HCT116 (cell line): ENCODE measurements at regions not wholly inside any gene's neighbourhood (a gene's known extent, or its start where the extent isn't known, plus 50 kb on each side); places are given as distances from the start of the nearest gene placed in this dataset.

Experiments
- ATAC-seq: fragments of 200-7000 bp; cut with Tn5 transposase; 2 replicates; pipeline ENCODE4 v1.9.1; 2020; ENCODE audit warnings: mild to moderate bottlenecking, moderate library complexity
- BruUV-seq: library from RNA; stranded (reverse); fragments of 400-500 nt; replicated peaks from 2 replicates; lab custom pipeline; 2021; lab: Mats Ljungman, UMichigan
- CTCF ChIA-PET: fragments of 300-600 bp; sonication (Branson Sonifier 250); formaldehyde crosslinking; loops from one replicate; lab custom pipeline; 2021; ENCODE audit warnings: antibody characterized with exemption; lab: Charles Lee
- POLR2A ChIA-PET: fragments of 300-600, 350-600 bp; sonication (Branson Sonifier 250); formaldehyde crosslinking; loops from one replicate; lab custom pipeline; 2021; ENCODE audit warnings: antibody characterized with exemption; lab: Charles Lee
- RAD21 ChIA-PET, 2 experiments: fragments of 300-600 bp; sonication (Branson Sonifier 250); formaldehyde crosslinking; loops; one replicate each; lab custom pipeline; 2023; ENCODE audit warnings: low total read pairs in 2 of 2; ENCODE audit not compliant: uncharacterized antibody in 2 of 2, unreplicated experiment in 2 of 2, low non-redundant PET in 1 of 2; lab: Charles Lee
- DNase-seq: peaks from one replicate; pipeline ENCODE4 v3.0.0-alpha.2; 2010; ENCODE audit warnings: low read depth, low spot score
- H2AFZ ChIP-seq: fragments of 200-600 bp; shearing (Covaris generic), sonication (generic); 2 replicates; pipeline ENCODE4 v1.6.1; 2017; ENCODE audit warnings: low read depth, mixed run types, mixed read lengths, antibody characterized with exemption, low read length; ENCODE audit not compliant: poor library complexity, severe bottlenecking
- H3K27ac ChIP-seq: 2 replicates; pipeline ENCODE4 v1.5.1; 2012; ENCODE audit warnings: low read depth, low read length
- H3K27me3 ChIP-seq: fragments of 200-600 bp; sonication (generic); 2 replicates; pipeline ENCODE4 v1.6.1; 2016; ENCODE audit warnings: mixed run types, low read length, mixed read lengths; ENCODE audit not compliant: insufficient read depth
- H3K36me3 ChIP-seq, 2 experiments: fragments of 200-500 bp in 1 of 2; fragments of 200-600 bp in 1 of 2; sonication (Bioruptor generic) in 1 of 2; sonication (generic) in 1 of 2; 2 replicates each; pipeline versions ENCODE4 v1.5.1 to v1.6.1; 2014 to 2016; ENCODE audit warnings: low read length in 2 of 2, inconsistent platforms in 1 of 2, mixed read lengths in 1 of 2, mixed run types in 1 of 2; ENCODE audit not compliant: insufficient read depth in 2 of 2, control insufficient read depth in 1 of 2
- H3K4me1 ChIP-seq, 2 experiments: fragments of 200-600 bp in 1 of 2; sonication (generic) in 1 of 2; 2 replicates each; pipeline versions ENCODE4 v1.5.1 to v1.6.1; 2012 to 2017; ENCODE audit warnings: low read length in 2 of 2, inconsistent platforms in 1 of 2, mild to moderate bottlenecking in 1 of 2, mixed read lengths in 1 of 2, mixed run types in 1 of 2, moderate library complexity in 1 of 2; ENCODE audit not compliant: insufficient read depth in 2 of 2, control insufficient read depth in 1 of 2
- H3K4me2 ChIP-seq: fragments of 200-600 bp; sonication (generic); 2 replicates; pipeline ENCODE4 v1.6.1; 2017; ENCODE audit warnings: mixed run types, low read length, mixed read lengths
- H3K4me3 ChIP-seq, 2 experiments: fragments of 200-600 bp in 1 of 2; sonication (generic) in 1 of 2; replicated peaks in 1 of 2; 2 replicates each; pipeline ENCODE4 v1.5.1; 2011 to 2016; ENCODE audit warnings: low read length in 2 of 2, control low read depth in 1 of 2, low read depth in 1 of 2, mild to moderate bottlenecking in 1 of 2, mixed read lengths in 1 of 2, mixed run types in 1 of 2
- H3K79me2 ChIP-seq: fragments of 200-600 bp; sonication (generic); 2 replicates; pipeline ENCODE4 v1.6.1; 2017; ENCODE audit warnings: mild to moderate bottlenecking, mixed run types, low read length, moderate library complexity, mixed read lengths; ENCODE audit not compliant: insufficient read depth
- H3K9ac ChIP-seq: fragments of 200-600 bp; sonication (generic); 2 replicates; pipeline ENCODE4 v1.6.1; 2016; ENCODE audit warnings: low read length, mixed read lengths
- H3K9me2 ChIP-seq: fragments of 200-600 bp; sonication (generic), shearing (Covaris generic); 2 replicates; pipeline ENCODE4 v1.6.1; 2017; ENCODE audit warnings: mixed run types, mild to moderate bottlenecking, moderate library complexity; ENCODE audit not compliant: insufficient read depth
- H3K9me3 ChIP-seq, 2 experiments: fragments of 200-500 bp in 1 of 2; fragments of 200-600 bp in 1 of 2; sonication (Bioruptor generic) in 1 of 2; sonication (generic) in 1 of 2; 2 replicates each; pipeline ENCODE4 v1.6.1; 2014 to 2017; ENCODE audit warnings: low read length in 2 of 2, mixed read lengths in 2 of 2, inconsistent platforms in 1 of 2, low read depth in 1 of 2, mild to moderate bottlenecking in 1 of 2, mixed run types in 1 of 2, moderate library complexity in 1 of 2; ENCODE audit not compliant: control insufficient read depth in 1 of 2, insufficient read depth in 1 of 2
- H4K20me1 ChIP-seq: fragments of 200-600 bp; sonication (generic), shearing (Covaris generic); 2 replicates; pipeline ENCODE4 v1.6.1; 2017; ENCODE audit warnings: mixed run types, mild to moderate bottlenecking, moderate library complexity; ENCODE audit not compliant: insufficient read depth
- ATF3 ChIP-seq: IDR thresholded peaks from 2 replicates; pipeline ENCODE4 v1.6.1; 2012
- CBX3 ChIP-seq: IDR thresholded peaks from 2 replicates; pipeline ENCODE4 v1.6.1; 2012; ENCODE audit warnings: low read depth
- CEBPB ChIP-seq: IDR thresholded peaks from 2 replicates; pipeline ENCODE4 v1.6.1; 2012; ENCODE audit warnings: low read depth
- CTCF ChIP-seq, 3 experiments: fragments of 200-600 bp in 1 of 3; sonication (generic) in 1 of 3; IDR thresholded peaks in 2 of 3; conservative IDR thresholded peaks in 1 of 3; 2 replicates each; pipeline ENCODE4 v1.5.1; 2012 to 2017; ENCODE audit warnings: low read depth in 2 of 3, low read length in 2 of 3, antibody characterized with exemption in 1 of 3, borderline replicate concordance in 1 of 3, control low read depth in 1 of 3, mild to moderate bottlenecking in 1 of 3, mixed read lengths in 1 of 3, mixed run types in 1 of 3, moderate library complexity in 1 of 3; ENCODE audit not compliant: insufficient read depth in 1 of 3
- EGR1 ChIP-seq: IDR thresholded peaks from 2 replicates; pipeline ENCODE4 v1.6.1; 2012; ENCODE audit warnings: low read depth
- EZH2 ChIP-seq: fragments of 200-600 bp; sonication (generic); IDR thresholded peaks from 2 replicates; pipeline ENCODE4 v1.6.1; 2017; ENCODE audit warnings: antibody characterized with exemption, mixed run types
- EZH2phosphoT487 ChIP-seq: fragments of 200-600 bp; IDR thresholded peaks from 2 replicates; pipeline ENCODE4 v1.6.1; 2018; ENCODE audit warnings: antibody characterized with exemption, borderline replicate concordance
- JUND ChIP-seq: IDR thresholded peaks from 2 replicates; pipeline ENCODE4 v1.6.1; 2012
- POLR2A ChIP-seq: IDR thresholded peaks from 2 replicates; pipeline ENCODE4 v1.7.0; 2011; ENCODE audit warnings: borderline replicate concordance; ENCODE audit not compliant: insufficient read depth, insufficient read length; ENCODE audit errors: extremely low read depth
- POLR2AphosphoS5 ChIP-seq: IDR thresholded peaks from 2 replicates; pipeline ENCODE4 v1.6.1; 2011; ENCODE audit warnings: mild to moderate bottlenecking, low read depth, low read length, moderate library complexity
- RAD21 ChIP-seq: IDR thresholded peaks from 2 replicates; pipeline ENCODE4 v1.6.1; 2012; ENCODE audit warnings: low read depth, mild to moderate bottlenecking
- SIN3A ChIP-seq: IDR thresholded peaks from 2 replicates; pipeline ENCODE4 v1.6.1; 2012; ENCODE audit warnings: low read depth
- SP1 ChIP-seq: IDR thresholded peaks from 2 replicates; pipeline ENCODE4 v1.6.1; 2012; ENCODE audit warnings: low read depth
- SRF ChIP-seq: IDR thresholded peaks from 2 replicates; pipeline ENCODE4 v1.6.1; 2012; ENCODE audit warnings: low read depth
- TCF7L2 ChIP-seq: IDR thresholded peaks from 2 replicates; pipeline ENCODE4 v1.7.0; 2011; ENCODE audit warnings: borderline replicate concordance, inconsistent platforms; ENCODE audit not compliant: insufficient read depth, insufficient read length; ENCODE audit errors: extremely low read depth
- YY1 ChIP-seq: IDR thresholded peaks from 2 replicates; pipeline ENCODE4 v1.6.1; 2011; ENCODE audit warnings: low read length, low read depth, moderate library complexity, mild to moderate bottlenecking; ENCODE audit not compliant: insufficient replicate concordance; ENCODE audit errors: extremely low read depth
- ZBTB33 ChIP-seq: IDR thresholded peaks from 2 replicates; pipeline ENCODE4 v1.6.1; 2011; ENCODE audit warnings: mild to moderate bottlenecking, low read length, moderate library complexity; ENCODE audit not compliant: insufficient replicate concordance; ENCODE audit errors: extremely low read depth
- ZFX ChIP-seq: fragments of 450-650 bp; IDR thresholded peaks from 2 replicates; pipeline ENCODE4 v1.6.1; 2017
- ZNF274 ChIP-seq: fragments of 200-500 bp; sonication (Bioruptor generic); IDR thresholded peaks from 2 replicates; pipeline ENCODE4 v1.6.1; 2014; ENCODE audit warnings: mild to moderate bottlenecking, low read depth, low read length, inconsistent platforms
- intact Hi-C: fragments of 100-400 bp; cut with micrococcal nuclease; formaldehyde crosslinking; loops from 2 replicates; pipeline ENCODE4 v1.10.0; 2022

- no peak overlapping the region for H2AFZ ChIP-seq
- BruUV-seq: no TSS peak
- H3K9ac ChIP-seq: no peak overlapping the region
- H3K9me3 ChIP-seq: no peaks in the 10 kb centered on the region
- ChIA-PET CTCF (no interaction called here), RAD21 (no interaction called here), POLR2A (no interaction called here)
- no peak overlapping the region for H3K27ac ChIP-seq
- H4K20me1 ChIP-seq: no peaks in the 10 kb centered on the region
- H3K9me2 ChIP-seq: no peaks in the 10 kb centered on the region
- no peak overlapping the region for H3K4me3 ChIP-seq
- no peak overlapping the region for H3K4me2 ChIP-seq
- DNase-seq: no peak
- H3K27me3 ChIP-seq: no peaks in the 10 kb centered on the region
- TF ChIP-seq POLR2AphosphoS5: no peak
- TF ChIP-seq YY1: no peak
- TF ChIP-seq ATF3: no peak
- TF ChIP-seq POLR2A: no peak
- TF ChIP-seq ZBTB33: no peak
- TF ChIP-seq SP1: no peak
- no peak for TF ChIP-seq TCF7L2
- TF ChIP-seq SRF: no peak
- TF ChIP-seq CTCF (IDR thresholded peaks at IDR 0.05 in 2 of 3, conservative IDR thresholded peaks at IDR 0.05 in 1 of 3; ENCODE audit: borderline replicate concordance in 1 of 3, insufficient read depth in 1 of 3, low read depth in 2 of 3, low read length in 2 of 3): no peak
- no peak for TF ChIP-seq SIN3A
- TF ChIP-seq CEBPB: no peak
- no peak for TF ChIP-seq EZH2
- no peak for TF ChIP-seq ZNF274
- TF ChIP-seq ZFX: no peak
- no peak for TF ChIP-seq RAD21
- no peak for TF ChIP-seq EGR1
- no peak for TF ChIP-seq EZH2phosphoT487
- TF ChIP-seq CBX3: no peak
- TF ChIP-seq JUND: no peak
- intact Hi-C loops: no loop called here
- H3K79me2 ChIP-seq: no peaks in the 10 kb centered on the region
- ATAC-seq: no peak
- no peaks in the 10 kb centered on the region for H3K36me3 ChIP-seq
- H3K4me1 ChIP-seq: no peaks in the 10 kb centered on the region
Measured at GRCh38 chr1:236341298-236341697, 52.8 kb upstream of the EDARADD start.
